ENCODE measurements at regions not wholly inside any gene's neighbourhood (a gene's known extent, or its start where the extent isn't known, plus 50 kb on each side); places are given as distances from the start of the nearest gene placed in this dataset.
A peak's percentile ranks its signal among the peaks of the same experiment; 100 is the strongest.

- no peak for DNase-seq
These were observed 252.3 kb upstream of the SLC24A2 start for GRCh38 chr9:20040991-20041696.

GRCh38 chr9:20037699-20038098, 248.9 kb upstream of the SLC24A2 start:
- no peak for DNase-seq

GRCh38 chr9:20033511-20033910, 244.7 kb upstream of the SLC24A2 start:
- DNase-seq = no peak

- DNase-seq = no peak
These were observed 243.7 kb upstream of the SLC24A2 start for GRCh38 chr9:20032413-20033006.

GRCh38 chr9:20031836-20032235, 243.0 kb upstream of the SLC24A2 start:
- DNase-seq = no peak

GRCh38 chr9:20030671-20031070, 241.8 kb upstream of the SLC24A2 start:
- no peak for DNase-seq

GRCh38 chr9:20030221-20030620, 241.4 kb upstream of the SLC24A2 start:
- no peak for DNase-seq

- no peak for DNase-seq
These were observed 240.0 kb upstream of the SLC24A2 start for GRCh38 chr9:20028849-20029231.

GRCh38 chr9:20028192-20028848, 239.5 kb upstream of the SLC24A2 start:
- no peak for DNase-seq

- DNase-seq = no peak
These were observed 235.2 kb upstream of the SLC24A2 start for GRCh38 chr9:20023961-20024571.

GRCh38 chr9:20023210-20023905, 234.5 kb upstream of the SLC24A2 start:
- peak; percentile 29 for DNase-seq

- DNase-seq = no peak
These were observed 233.6 kb upstream of the SLC24A2 start for GRCh38 chr9:20022410-20022809.

GRCh38 chr9:20016611-20017010, 227.8 kb upstream of the SLC24A2 start:
- DNase-seq = no peak

- DNase-seq = no peak
These were observed 226.6 kb upstream of the SLC24A2 start for GRCh38 chr9:20015427-20015931.

GRCh38 chr9:20014168-20014567, 225.3 kb upstream of the SLC24A2 start:
- no peak for DNase-seq

- DNase-seq = no peak
These were observed 223.4 kb upstream of the SLC24A2 start for GRCh38 chr9:20012232-20012631.

- DNase-seq = no peak
These were observed 220.8 kb upstream of the SLC24A2 start for GRCh38 chr9:20009606-20010005.

GRCh38 chr9:20002011-20002410, 213.2 kb upstream of the SLC24A2 start:
- no peak for DNase-seq

GRCh38 chr9:20001058-20001457, 212.2 kb upstream of the SLC24A2 start:
- DNase-seq = no peak

GRCh38 chr9:19999491-20000057, 210.7 kb upstream of the SLC24A2 start:
- peak; percentile 28 for DNase-seq

- no peak for DNase-seq
These were observed 210.1 kb upstream of the SLC24A2 start for GRCh38 chr9:19998823-19999455.

GRCh38 chr9:19998153-19998552, 209.3 kb upstream of the SLC24A2 start:
- DNase-seq = no peak
